GM12872 (cell line): ENCODE measurements at regions not wholly inside any gene's neighbourhood (a gene's known extent, or its start where the extent isn't known, plus 50 kb on each side); places are given as distances from the start of the nearest gene placed in this dataset.

ENCODE experiments used
- CTCF ChIP-seq: IDR thresholded peaks from 3 replicates; pipeline ENCODE4 v1.5.1; 2011; ENCODE audit warnings: low read depth, mild to moderate bottlenecking, low read length, moderate library complexity; ENCODE audit not compliant: insufficient read depth

DNA sequence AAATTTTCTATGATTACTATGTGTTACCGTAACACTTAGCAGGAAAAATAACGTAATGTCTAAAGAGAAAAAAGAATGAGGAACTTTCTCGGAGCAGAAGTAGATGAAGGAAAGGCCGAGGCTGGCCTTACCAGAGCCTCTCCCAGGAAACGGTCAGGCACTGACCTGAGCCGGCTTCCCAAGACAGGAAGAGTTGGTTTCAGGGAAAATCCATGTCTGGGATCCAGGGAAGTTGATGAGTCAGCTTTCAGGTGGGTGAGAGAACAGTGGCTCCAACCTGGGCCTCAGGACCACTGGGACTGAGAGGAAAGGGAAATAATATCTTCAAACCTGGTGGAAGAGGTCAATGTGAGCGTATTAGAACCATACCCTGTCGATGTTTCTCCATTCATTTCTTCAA is 93.3 kb upstream of the UBL3 start:
- TF ChIP-seq CTCF = no peak

DNA sequence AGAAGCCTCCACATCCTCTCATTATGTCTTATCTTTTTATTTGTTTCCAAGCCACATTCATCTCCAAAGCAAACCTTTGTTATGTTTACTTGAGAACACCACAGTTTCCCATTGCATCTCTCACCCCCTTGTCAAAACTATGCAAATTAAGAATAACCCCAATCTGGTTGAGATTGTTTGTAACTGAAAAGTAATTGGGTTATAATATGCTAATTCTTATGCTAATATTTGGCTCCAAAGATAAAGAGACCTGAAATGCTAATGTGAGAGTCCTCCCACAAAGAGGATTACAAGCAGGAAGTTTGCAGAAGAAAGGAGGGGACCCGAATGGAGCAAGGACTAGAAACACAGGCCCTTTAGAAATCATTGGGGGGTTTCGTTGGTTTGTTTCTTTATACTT is 92.9 kb upstream of the UBL3 start:
- no peak for TF ChIP-seq CTCF

DNA sequence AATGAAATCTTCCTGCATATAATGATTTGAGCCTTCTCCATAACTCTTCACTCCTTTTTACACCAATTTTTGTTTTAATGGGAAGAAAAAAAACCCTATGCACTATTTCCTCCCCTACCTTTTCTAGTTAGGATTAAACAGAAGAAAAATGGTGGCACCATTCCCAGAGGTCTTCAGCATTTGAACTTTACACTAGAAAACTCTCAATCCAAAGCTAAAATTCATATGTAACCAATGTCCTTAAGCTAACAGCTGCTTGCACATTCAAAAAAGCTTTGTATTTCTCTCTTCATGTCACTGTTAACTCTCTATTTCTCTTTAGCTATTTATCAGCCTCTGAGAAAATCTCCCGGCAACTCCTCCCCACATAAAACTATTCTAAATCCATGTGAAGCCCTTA is 90.3 kb upstream of the UBL3 start:
- TF ChIP-seq CTCF = no peak

DNA sequence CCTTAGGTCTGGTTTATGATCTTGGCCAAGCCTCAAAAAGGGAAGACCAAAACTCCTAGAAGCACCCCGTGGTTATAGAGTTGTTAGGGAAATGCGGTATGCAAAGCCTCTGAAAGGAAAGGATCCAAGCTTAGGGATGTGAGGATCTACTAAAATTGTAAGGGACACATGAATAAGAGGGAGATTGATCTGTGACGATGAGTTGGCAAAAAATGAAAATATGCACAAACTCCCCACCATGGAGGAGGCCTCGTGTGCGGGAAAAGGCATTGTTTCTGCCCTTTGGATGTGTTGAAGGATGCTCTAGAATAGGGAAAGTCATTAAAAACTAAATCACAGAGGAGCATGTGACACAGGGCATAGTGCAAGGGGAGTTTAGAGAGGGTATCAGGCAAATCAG is 88.7 kb upstream of the UBL3 start:
- TF ChIP-seq CTCF = no peak

- no peak for TF ChIP-seq CTCF
Measured at GRCh38 chr13:29937841-29938240, 87.4 kb upstream of the UBL3 start.

DNA sequence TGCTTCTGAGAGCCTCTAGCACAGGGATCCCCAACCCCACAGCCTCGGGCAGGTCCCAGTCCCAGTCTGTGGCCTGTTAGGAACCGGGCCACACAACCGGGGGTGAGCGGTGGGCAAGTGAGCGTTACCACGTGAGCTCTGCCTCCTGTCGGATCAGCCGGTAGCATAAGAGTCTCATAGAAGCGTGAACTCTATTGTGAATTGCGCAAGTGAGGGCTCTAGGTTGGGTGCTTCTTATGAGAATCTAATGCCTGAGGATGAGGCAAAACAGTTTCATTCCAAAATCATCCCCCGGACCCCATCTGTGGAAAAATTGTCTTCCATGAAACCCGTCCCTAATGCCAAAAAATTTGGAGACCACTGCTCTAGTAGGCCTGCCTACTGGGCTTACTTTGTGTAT is 87.0 kb upstream of the UBL3 start:
- TF ChIP-seq CTCF = no peak

- TF ChIP-seq CTCF = no peak
Measured at GRCh38 chr13:29936956-29937355, 86.5 kb upstream of the UBL3 start.

DNA sequence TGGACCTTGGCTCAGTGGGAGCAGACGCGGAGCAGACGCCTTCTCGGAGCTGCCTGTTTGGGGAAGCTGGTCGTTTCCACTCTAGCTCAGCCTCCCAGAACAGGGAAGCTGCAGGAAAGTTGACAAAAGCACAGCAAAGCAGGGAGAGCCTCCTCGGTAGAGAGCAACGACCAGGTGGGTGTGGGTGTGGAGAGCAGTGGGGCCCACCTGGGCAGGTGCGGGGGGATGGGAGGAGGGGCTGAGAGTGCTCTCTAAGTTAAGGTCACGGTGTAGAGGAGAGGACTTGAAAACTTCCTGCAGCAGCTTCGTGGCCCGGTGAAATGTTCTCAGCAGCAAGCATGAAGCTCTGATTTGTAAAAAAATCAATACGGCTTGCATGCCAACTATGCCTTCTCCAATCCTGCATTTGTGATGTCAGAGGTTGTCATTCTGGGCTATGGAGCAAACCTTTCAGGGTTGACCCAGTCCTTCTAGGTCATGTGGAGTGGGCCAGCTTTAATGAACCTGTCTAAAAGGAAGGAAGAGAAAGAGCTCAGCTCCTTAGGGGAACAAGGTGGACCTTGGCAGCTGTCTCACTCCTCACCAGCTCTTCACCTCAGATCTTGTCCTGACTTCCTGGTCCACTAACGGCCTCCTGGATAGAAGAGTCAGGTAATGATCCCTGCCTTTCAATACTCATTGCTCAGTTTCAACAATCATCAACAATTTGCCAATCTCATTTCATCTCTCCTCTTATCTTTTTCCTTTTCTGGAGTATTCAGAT is 85.8 kb upstream of the UBL3 start:
- TF ChIP-seq CTCF = no peak
